HUES6 (cell line): ENCODE measurements at regions not wholly inside any gene's neighbourhood (a gene's known extent, or its start where the extent isn't known, plus 50 kb on each side); places are given as distances from the start of the nearest gene placed in this dataset.

ENCODE experiments used
- H3K27ac ChIP-seq: 2 replicates; pipeline ENCODE4 v1.7.0; 2013; ENCODE audit warnings: low read depth, mild to moderate bottlenecking, low read length, inconsistent platforms
- H3K27me3 ChIP-seq: 2 replicates; pipeline ENCODE4 v1.6.1; 2013; ENCODE audit warnings: low read length; ENCODE audit not compliant: control insufficient read depth, insufficient read depth
- H3K36me3 ChIP-seq: 2 replicates; pipeline ENCODE4 v1.6.1; 2013; ENCODE audit warnings: low read length; ENCODE audit not compliant: control insufficient read depth, insufficient read depth
- H3K4me1 ChIP-seq: 2 replicates; pipeline ENCODE4 v1.6.1; 2013; ENCODE audit warnings: low read length; ENCODE audit not compliant: control insufficient read depth, insufficient read depth
- H3K4me3 ChIP-seq: 2 replicates; pipeline ENCODE4 v1.5.1; 2013; ENCODE audit warnings: low read depth, low read length
- H3K9ac ChIP-seq: one replicate; pipeline ENCODE4 v1.6.1; 2013; ENCODE audit warnings: mild to moderate bottlenecking, low read length
- H3K9me3 ChIP-seq: 2 replicates; pipeline ENCODE4 v1.6.1; 2013; ENCODE audit warnings: low read depth, low read length; ENCODE audit not compliant: control insufficient read depth, insufficient read depth

GRCh38 chr3:30203301-30203700, 403.1 kb upstream of the TGFBR2 start:
- H3K4me1 ChIP-seq: no peaks in the 10 kb centered on the region
- H3K27me3 ChIP-seq: no peaks in the 10 kb centered on the region
- H3K27ac ChIP-seq: no peak overlapping the region
- no peaks in the 10 kb centered on the region for H3K9me3 ChIP-seq
- no peak overlapping the region for H3K4me3 ChIP-seq
- H3K9ac ChIP-seq: no peak overlapping the region
- no peaks in the 10 kb centered on the region for H3K36me3 ChIP-seq

GRCh38 chr3:30204126-30204525, 402.3 kb upstream of the TGFBR2 start:
- H3K4me1 ChIP-seq: no peaks in the 10 kb centered on the region
- H3K4me3 ChIP-seq: no peak overlapping the region
- H3K9ac ChIP-seq: no peak overlapping the region
- no peaks in the 10 kb centered on the region for H3K36me3 ChIP-seq
- H3K27me3 ChIP-seq: no peaks in the 10 kb centered on the region
- H3K9me3 ChIP-seq: no peaks in the 10 kb centered on the region
- no peak overlapping the region for H3K27ac ChIP-seq

- no peaks in the 10 kb centered on the region for H3K9me3 ChIP-seq
- no peak overlapping the region for H3K27ac ChIP-seq
- no peak overlapping the region for H3K4me3 ChIP-seq
- H3K4me1 ChIP-seq: no peaks in the 10 kb centered on the region
- no peaks in the 10 kb centered on the region for H3K27me3 ChIP-seq
- no peaks in the 10 kb centered on the region for H3K36me3 ChIP-seq
- no peak overlapping the region for H3K9ac ChIP-seq
Measured at GRCh38 chr3:30206051-30206450, 400.4 kb upstream of the TGFBR2 start.

GRCh38 chr3:30221619-30222018, 384.8 kb upstream of the TGFBR2 start:
- H3K9ac ChIP-seq: no peak overlapping the region
- H3K9me3 ChIP-seq: peaks cover 2% of the 10 kb centered on the region; the same call in 1 of the 2 replicates
- H3K4me1 ChIP-seq: no peaks in the 10 kb centered on the region
- no peak overlapping the region for H3K27ac ChIP-seq
- H3K36me3 ChIP-seq: no peaks in the 10 kb centered on the region
- no peaks in the 10 kb centered on the region for H3K27me3 ChIP-seq
- no peak overlapping the region for H3K4me3 ChIP-seq

- H3K4me1 ChIP-seq: no peaks in the 10 kb centered on the region
- H3K27me3 ChIP-seq: no peaks in the 10 kb centered on the region
- H3K36me3 ChIP-seq: no peaks in the 10 kb centered on the region
- H3K27ac ChIP-seq: no peak overlapping the region
- H3K9ac ChIP-seq: no peak overlapping the region
- no peak overlapping the region for H3K4me3 ChIP-seq
- no peaks in the 10 kb centered on the region for H3K9me3 ChIP-seq
Measured at GRCh38 chr3:30222441-30222840, 384.0 kb upstream of the TGFBR2 start.

- Histone ChIP-seq H3K4me1 (no peaks in the 10 kb centered on the region), H3K27me3 (no peaks in the 10 kb centered on the region), H3K9me3 (no peaks in the 10 kb centered on the region), H3K4me3 (no peak overlapping the region), H3K36me3 (no peaks in the 10 kb centered on the region), H3K27ac (no peak overlapping the region), H3K9ac (no peak overlapping the region)
Measured at GRCh38 chr3:30225021-30225420, 381.4 kb upstream of the TGFBR2 start.

GRCh38 chr3:30226601-30227151, 379.7 kb upstream of the TGFBR2 start:
- no peak overlapping the region for H3K9ac ChIP-seq
- no peak overlapping the region for H3K27ac ChIP-seq
- H3K36me3 ChIP-seq: no peaks in the 10 kb centered on the region
- H3K9me3 ChIP-seq: no peaks in the 10 kb centered on the region
- H3K27me3 ChIP-seq: no peaks in the 10 kb centered on the region
- H3K4me1 ChIP-seq: no peaks in the 10 kb centered on the region
- H3K4me3 ChIP-seq: no peak overlapping the region

- no peak overlapping the region for H3K9ac ChIP-seq
Measured at GRCh38 chr3:30227571-30228301, 378.7 kb upstream of the TGFBR2 start.

GRCh38 chr3:30228302-30228631, 378.1 kb upstream of the TGFBR2 start:
- no peaks in the 10 kb centered on the region for H3K27me3 ChIP-seq
- peaks cover 9% of the 10 kb centered on the region; the same call in 1 of the 2 replicates for H3K4me1 ChIP-seq
- H3K36me3 ChIP-seq: no peaks in the 10 kb centered on the region
- no peak overlapping the region for H3K9ac ChIP-seq
- no peaks in the 10 kb centered on the region for H3K9me3 ChIP-seq
- H3K4me3 ChIP-seq: no peak overlapping the region
- no peak overlapping the region for H3K27ac ChIP-seq

More at GRCh38 chr3:30227571-30228301, 378.7 kb upstream of the TGFBR2 start:
- peaks cover 8% of the 10 kb centered on the region; the same call in 1 of the 2 replicates for H3K4me1 ChIP-seq
- H3K27me3 ChIP-seq: no peaks in the 10 kb centered on the region
- no peaks in the 10 kb centered on the region for H3K9me3 ChIP-seq
- no peaks in the 10 kb centered on the region for H3K36me3 ChIP-seq
- H3K4me3 ChIP-seq: no peak overlapping the region
- H3K27ac ChIP-seq: no peak overlapping the region

- H3K4me1 ChIP-seq: peaks cover 9% of the 10 kb centered on the region; the same call in 1 of the 2 replicates
- H3K4me3 ChIP-seq: no peak overlapping the region
- no peaks in the 10 kb centered on the region for H3K36me3 ChIP-seq
- no peaks in the 10 kb centered on the region for H3K9me3 ChIP-seq
- H3K27ac ChIP-seq: no peak overlapping the region
- no peaks in the 10 kb centered on the region for H3K27me3 ChIP-seq
- H3K9ac ChIP-seq: no peak overlapping the region
Measured at GRCh38 chr3:30231277-30232141, 374.9 kb upstream of the TGFBR2 start.

- Histone ChIP-seq H3K27me3 (no peaks in the 10 kb centered on the region), H3K4me1 (peaks cover 9% of the 10 kb centered on the region; the same call in 1 of the 2 replicates), H3K27ac (no peak overlapping the region), H3K4me3 (no peak overlapping the region), H3K36me3 (no peaks in the 10 kb centered on the region), H3K9ac (no peak overlapping the region), H3K9me3 (no peaks in the 10 kb centered on the region)
Measured at GRCh38 chr3:30232142-30232541, 374.3 kb upstream of the TGFBR2 start.
